ENCODE measurements at regions not wholly inside any gene's neighbourhood (a gene's known extent, or its start where the extent isn't known, plus 50 kb on each side); places are given as distances from the start of the nearest gene placed in this dataset.

GRCh38 chr6:19515939-19516338 lies 321.2 kb upstream of the ID4 start:
- intact Hi-C loops (cut with micrococcal nuclease; ENCODE audit: unreplicated experiment) = no loop called here
- CTCF ChIA-PET = no interaction called here
- H3K4me2 ChIP-seq = no peak overlapping the region
- peaks cover 19% of the 10 kb centered on the region for H3K9me3 ChIP-seq (ENCODE audit: insufficient read depth, low read depth)
- H3K27me3 ChIP-seq (ENCODE audit: insufficient read depth, low read depth) = no peaks in the 10 kb centered on the region
- H4K20me1 ChIP-seq (ENCODE audit: insufficient read depth) = no peaks in the 10 kb centered on the region
- DNase-seq = no peak
- H3K36me3 ChIP-seq (ENCODE audit: low read depth) = no peaks in the 10 kb centered on the region
- no peaks in the 10 kb centered on the region for H3K79me2 ChIP-seq (ENCODE audit: low read depth)
- no peak overlapping the region for H2AFZ ChIP-seq
- no peak overlapping the region for H3K27ac ChIP-seq
- BruUV-seq (replicated peaks) = no TSS peak
- H3K4me3 ChIP-seq = no peak overlapping the region
- H3K9me2 ChIP-seq (ENCODE audit: insufficient read depth) = no peaks in the 10 kb centered on the region
- no peaks in the 10 kb centered on the region for H3K4me1 ChIP-seq (replicated peaks; ENCODE audit: insufficient read depth)
- TF ChIP-seq CTCF (conservative IDR thresholded peaks at IDR 0.05) (no peak), EZH2 (IDR thresholded peaks at IDR 0.05; ENCODE audit: low read depth) (no peak)
- no peaks in the 10 kb centered on the region for H3F3A ChIP-seq (ENCODE audit: insufficient read depth, low read depth)
- POLR2A ChIA-PET (ENCODE audit: unreplicated experiment) = no interaction called here

- Histone ChIP-seq H3K79me2 (ENCODE audit: low read depth) (no peaks in the 10 kb centered on the region), H3K4me3 (no peak overlapping the region), H3K4me2 (no peak overlapping the region), H3K4me1 (replicated peaks; ENCODE audit: insufficient read depth) (no peaks in the 10 kb centered on the region), H3K27me3 (ENCODE audit: insufficient read depth, low read depth) (no peaks in the 10 kb centered on the region), H4K20me1 (ENCODE audit: insufficient read depth) (no peaks in the 10 kb centered on the region), H3K9me3 (ENCODE audit: insufficient read depth, low read depth) (peaks cover 11% of the 10 kb centered on the region), H3K9me2 (ENCODE audit: insufficient read depth) (no peaks in the 10 kb centered on the region), H3K27ac (no peak overlapping the region), H3F3A (ENCODE audit: insufficient read depth, low read depth) (no peaks in the 10 kb centered on the region), H2AFZ (no peak overlapping the region), H3K36me3 (ENCODE audit: low read depth) (no peaks in the 10 kb centered on the region)
- BruUV-seq (replicated peaks) = no TSS peak
- ChIA-PET POLR2A (ENCODE audit: unreplicated experiment) (no interaction called here), CTCF (no interaction called here)
- no peak for TF ChIP-seq EZH2 (IDR thresholded peaks at IDR 0.05; ENCODE audit: low read depth)
- no peak for TF ChIP-seq CTCF (conservative IDR thresholded peaks at IDR 0.05)
- no peak for DNase-seq
- intact Hi-C loops (cut with micrococcal nuclease; ENCODE audit: unreplicated experiment) = no loop called here
These were observed 317.2 kb upstream of the ID4 start for GRCh38 chr6:19519941-19520340.

- Histone ChIP-seq H3K27ac (no peak overlapping the region), H3K4me3 (no peak overlapping the region), H4K20me1 (ENCODE audit: insufficient read depth) (no peaks in the 10 kb centered on the region), H3K27me3 (ENCODE audit: insufficient read depth, low read depth) (no peaks in the 10 kb centered on the region), H3K4me1 (replicated peaks; ENCODE audit: insufficient read depth) (no peaks in the 10 kb centered on the region), H3K4me2 (no peak overlapping the region), H3F3A (ENCODE audit: insufficient read depth, low read depth) (no peaks in the 10 kb centered on the region), H2AFZ (no peak overlapping the region), H3K9me3 (ENCODE audit: insufficient read depth, low read depth) (no peaks in the 10 kb centered on the region), H3K79me2 (ENCODE audit: low read depth) (no peaks in the 10 kb centered on the region), H3K9me2 (ENCODE audit: insufficient read depth) (no peaks in the 10 kb centered on the region), H3K36me3 (ENCODE audit: low read depth) (no peaks in the 10 kb centered on the region)
- BruUV-seq (replicated peaks) = no TSS peak
- DNase-seq = no peak
- POLR2A ChIA-PET (ENCODE audit: unreplicated experiment) = interaction anchor here (0.5 kb wide), 1 partner anchor 1262 kb away, joined by 5 read pairs; no protein-coding TSS in a partner anchor
- intact Hi-C loops (cut with micrococcal nuclease; ENCODE audit: unreplicated experiment) = no loop called here
- CTCF ChIA-PET = no interaction called here
- TF ChIP-seq EZH2 (IDR thresholded peaks at IDR 0.05; ENCODE audit: low read depth) (no peak), CTCF (conservative IDR thresholded peaks at IDR 0.05) (no peak)
These were observed 312.6 kb upstream of the ID4 start for GRCh38 chr6:19524366-19525186.

All from PC-9 (cell line).